NCI-H2171 (cell line): ENCODE measurements at regions not wholly inside any gene's neighbourhood (a gene's known extent, or its start where the extent isn't known, plus 50 kb on each side); places are given as distances from the start of the nearest gene placed in this dataset.

Experiments
- DNase-seq: peaks from one replicate; lab custom pipeline; 2025; lab: John Stamatoyannopoulos, UW

GRCh38 chr10:120960725-120961124 is 109.6 kb downstream of the WDR11 start:
- no peak for DNase-seq

GRCh38 chr10:120961795-120962755 is 110.9 kb downstream of the WDR11 start:
- DNase-seq, result no peak

DNA sequence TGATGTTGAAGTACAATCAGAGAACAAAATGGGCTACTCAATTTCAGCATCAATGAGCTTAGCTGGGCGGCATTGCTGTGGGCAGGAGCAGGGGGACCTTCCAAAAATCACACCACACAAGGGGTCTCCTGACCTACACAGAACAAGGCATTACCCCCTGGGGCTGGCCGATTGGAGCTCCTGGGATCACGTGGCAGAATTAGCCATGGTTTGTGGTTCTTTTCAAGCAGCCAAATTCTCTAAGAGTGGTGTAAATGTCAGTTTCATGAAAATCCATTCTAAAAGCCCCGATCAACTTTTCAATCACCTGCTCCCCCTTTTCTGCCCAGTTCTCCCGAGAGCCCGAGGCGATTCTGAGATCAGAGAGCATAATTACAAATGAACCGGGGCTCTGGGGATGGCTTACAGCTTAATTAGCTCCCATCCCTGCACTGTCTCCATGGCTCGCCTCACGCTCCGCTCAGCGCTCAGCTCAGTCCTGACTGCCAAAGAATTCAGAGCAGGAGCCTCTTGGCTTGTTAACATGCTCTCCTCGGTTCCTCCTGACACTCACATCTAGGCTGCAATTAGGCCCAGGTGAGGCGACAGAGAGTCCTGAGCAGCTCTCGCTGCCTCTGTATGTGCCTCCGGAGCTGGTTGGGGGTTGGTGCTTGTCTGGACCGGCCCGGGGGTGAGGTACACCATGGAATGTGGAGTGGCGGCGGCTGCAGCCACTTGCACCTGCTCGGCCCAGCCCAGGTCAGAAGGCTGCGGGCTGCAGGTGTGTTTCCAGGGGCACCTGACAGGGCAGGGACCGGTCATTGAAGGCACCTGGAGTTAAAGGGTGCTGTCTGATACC is 111.8 kb downstream of the WDR11 start:
- no peak for DNase-seq

DNA sequence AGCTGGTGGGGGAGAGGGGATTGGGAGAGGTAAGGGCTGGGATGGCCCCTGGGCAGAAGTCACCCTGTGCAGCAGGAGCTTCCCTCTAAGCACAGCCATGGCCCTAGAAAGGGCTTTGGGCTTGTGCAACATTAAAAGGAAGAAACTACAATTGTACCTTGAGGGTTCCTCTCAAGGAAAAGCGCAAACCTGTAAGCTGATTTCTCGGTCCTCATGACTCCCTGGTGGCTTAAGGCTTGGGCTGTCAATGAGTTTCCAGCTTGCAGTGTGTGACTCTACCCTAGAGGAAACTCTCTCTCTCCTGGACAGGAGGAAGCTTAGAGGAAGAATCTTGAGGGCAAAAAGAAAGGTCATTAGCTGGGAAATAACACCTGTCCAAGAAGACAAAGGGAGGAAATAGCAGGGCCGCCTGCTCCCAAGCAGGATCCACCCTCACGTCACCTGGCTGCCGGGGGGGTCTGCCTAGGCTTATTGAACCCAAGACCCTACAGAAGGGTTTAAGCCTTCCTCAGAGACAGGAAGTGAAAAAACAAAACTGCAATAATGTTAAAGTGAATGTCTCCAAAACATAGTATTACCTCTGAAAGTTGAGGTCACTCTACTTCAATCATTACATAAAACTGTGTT is 112.5 kb downstream of the WDR11 start:
- DNase-seq, result no peak

DNA sequence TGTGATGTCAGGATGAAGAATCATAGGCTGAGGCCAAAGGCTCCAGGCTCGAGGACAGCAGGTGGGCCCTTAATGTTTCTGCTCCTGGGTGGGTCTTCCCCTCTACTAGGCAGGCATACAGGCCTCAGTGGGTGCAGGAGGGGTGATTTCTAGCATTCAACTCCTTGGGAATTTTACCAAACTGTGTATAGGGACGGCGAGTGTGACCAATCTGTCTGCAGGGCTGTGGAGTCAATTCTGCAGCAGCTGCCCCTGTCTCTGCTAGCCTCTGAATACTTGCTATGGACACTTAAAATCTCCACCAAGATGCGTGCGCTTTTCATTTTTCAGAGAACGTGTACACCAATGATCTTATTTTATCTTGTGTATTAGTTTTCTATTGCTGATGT is 115.5 kb downstream of the WDR11 start:
- no peak for DNase-seq

DNA sequence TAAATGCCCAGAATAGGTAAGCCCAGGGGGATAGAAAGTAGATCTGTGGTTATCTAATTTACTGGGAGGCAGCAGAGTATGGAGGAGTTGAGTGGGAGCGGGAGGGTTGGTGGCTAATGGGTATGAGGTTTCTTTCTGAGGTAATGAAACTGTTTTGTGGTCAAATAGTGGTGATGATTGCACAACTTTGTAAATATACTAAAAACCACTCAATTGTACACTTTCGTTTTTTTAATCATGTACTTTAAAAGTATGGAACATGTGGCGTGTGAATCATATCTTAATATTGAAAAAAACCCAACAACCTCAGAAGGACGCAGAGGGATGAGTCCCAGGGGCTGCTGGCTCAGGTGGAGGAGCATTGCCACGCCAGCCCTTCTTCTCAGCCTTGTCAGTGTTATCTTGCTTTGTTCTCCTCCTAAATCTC is 118.1 kb downstream of the WDR11 start:
- no peak for DNase-seq

DNA sequence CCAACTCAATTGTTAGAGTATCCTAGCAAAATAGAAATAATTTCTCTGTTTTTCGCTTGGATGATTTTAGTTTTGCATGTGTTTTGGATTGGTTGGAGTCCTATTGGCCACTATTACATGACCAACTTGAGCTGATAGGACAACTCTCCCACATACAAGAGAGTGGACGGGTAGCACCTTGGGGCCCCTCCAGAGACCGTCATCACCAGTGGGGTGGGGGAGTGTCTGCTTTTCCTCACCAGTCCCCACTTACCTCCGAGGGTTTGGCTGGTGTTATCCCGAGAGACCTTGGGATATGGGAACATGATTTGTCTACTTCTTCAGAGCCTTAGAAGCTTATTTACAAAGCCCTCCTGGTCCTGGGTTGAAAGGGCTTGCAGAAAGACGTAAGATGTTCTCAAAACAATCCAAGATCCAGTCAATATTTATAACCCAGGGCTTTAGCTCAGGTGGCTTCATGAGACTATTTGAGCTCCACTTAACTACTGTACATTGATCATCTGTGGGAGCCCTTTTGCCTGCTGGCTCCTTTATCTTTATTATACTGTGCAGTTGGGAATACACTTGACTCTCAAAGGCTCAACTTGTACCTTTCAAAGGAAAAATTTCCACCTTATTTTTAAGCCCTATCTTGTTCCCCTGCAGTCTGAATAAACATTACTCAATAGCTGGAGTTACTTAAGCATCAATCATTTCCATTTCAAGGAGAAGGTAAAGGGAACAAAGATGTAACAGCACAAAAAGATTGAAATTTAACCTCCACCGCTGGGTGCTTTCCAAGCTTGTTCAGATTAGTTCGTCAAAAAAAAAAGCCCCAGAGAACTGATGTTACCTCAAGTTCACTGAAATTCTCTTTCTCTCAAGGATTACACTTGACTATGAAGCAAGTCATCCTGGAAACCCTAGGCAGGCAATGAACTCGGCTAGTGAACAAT is 119.7 kb downstream of the WDR11 start:
- no peak for DNase-seq

DNA sequence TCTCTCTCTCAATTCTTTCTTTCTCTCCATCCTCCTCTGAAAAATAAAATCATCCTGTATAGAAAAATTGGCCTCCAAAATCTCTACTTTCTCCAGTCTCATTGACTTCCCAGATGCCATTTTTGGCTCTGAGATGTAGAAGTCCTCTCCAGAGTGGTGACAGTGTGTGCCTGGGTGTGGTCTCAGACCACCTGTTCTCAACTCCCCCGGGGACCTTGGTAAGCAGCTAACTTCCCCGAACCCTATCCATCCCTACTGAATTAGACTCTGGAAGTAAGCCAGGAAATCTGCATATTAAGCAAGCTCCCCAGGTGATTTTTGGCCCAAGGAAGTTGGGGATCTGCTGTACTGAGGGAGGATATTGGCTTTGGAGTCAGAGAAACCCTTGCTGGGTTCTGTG is 120.5 kb downstream of the WDR11 start:
- peak; percentile 87 for DNase-seq

- DNase-seq, result no peak
Observed at GRCh38 chr10:120972259-120972658, 121.1 kb downstream of the WDR11 start.

DNA sequence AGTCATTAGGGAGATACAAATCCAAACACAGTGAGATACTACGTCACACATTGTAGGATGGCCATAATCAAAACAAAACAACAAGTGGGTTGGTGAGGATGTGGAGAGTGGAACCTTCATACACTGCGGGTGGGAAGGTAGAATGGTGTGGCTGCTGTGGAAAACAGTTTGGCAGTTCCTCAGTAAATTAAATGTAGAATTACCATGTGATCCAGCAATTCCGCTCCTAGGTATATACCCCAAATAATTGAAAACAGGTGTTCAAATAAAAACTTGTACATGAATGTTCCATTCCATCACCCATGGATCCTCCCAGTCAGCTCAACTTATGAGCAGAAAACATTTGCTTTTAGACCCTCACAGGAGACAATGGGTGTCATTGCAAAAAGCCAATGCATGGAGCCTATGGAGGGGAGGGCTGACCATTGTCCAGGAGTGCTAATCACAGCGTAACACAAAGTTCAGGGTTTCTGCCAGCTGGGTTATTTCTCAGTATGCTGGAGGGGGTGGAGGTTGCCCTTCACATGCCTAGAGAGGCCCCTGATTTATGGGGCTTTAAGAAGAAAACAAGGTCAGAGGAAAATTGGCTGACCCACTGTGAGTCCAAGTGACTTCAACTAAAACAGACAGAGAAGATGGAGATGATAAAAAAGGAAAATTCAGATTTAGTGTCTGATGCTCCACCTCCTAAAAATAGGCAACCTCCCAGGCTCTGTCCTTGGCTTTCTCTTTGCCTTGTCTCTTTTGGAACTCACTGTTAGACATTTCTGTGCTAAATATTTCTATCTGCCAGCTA is 124.1 kb downstream of the WDR11 start:
- no peak for DNase-seq

- no peak for DNase-seq
Observed at GRCh38 chr10:120975868-120976225, 124.7 kb downstream of the WDR11 start.

DNA sequence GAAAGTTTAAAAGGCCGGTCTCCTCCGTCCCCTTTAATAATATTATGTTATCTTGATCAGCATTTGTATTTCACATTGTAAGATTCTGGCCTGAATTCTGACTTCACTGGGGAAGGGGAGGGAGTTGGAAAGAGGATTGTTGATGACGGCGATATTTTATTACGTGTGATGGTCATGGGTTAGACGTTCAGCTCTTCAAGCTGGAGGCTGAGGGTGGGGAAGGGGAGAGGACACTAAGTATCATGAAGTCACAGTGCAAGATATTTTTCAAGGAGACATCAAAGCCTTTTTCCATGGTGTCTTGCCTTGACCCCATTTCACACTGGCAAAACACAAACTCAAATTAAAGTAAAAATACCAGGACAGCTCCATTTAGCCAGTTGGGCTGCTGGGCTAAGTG is 126.7 kb downstream of the WDR11 start:
- DNase-seq, result no peak

- no peak for DNase-seq
Observed at GRCh38 chr10:120978589-120979252, 127.6 kb downstream of the WDR11 start.

DNA sequence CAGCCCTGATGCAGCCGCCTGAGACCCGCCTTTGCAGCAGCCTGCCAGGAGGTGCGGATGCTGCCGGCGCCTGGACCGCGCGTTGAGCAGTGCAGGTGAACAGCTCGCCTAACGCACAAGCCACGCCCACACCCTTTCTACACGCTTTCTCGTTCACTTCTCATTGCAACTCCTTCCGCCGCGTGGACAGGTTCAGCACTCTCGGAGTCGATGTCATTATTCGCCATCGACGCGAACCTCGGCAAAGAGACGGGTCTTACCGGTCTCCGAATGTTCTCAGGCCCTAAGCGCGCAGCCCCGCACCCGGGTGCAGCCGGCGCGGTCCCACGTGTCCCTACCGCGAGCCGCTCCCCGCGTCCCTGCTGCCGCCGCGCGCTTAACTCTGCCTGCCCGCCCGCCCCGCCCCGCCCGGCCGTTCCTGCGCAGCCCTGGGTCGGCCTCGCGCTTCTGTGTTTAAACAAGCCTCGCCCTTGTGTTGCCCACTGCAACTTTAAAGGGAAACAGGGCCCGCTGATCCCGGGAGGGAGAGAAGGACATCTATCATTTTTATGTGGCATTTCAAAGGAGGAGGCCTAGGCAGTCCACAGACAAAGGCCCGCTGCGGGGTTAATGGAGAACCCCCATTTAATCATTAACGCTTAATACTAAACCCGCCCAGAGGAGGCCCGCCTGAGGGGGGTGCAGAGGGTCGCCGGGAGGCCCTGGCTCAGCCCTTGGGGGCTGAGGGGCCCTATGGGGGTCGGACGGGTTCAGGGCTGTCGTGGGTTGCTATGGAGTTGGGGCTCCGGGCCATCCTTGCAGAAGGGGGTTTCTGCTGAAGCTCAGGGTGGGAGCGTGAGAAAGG is 128.5 kb downstream of the WDR11 start:
- DNase-seq, result peak; percentile 79

DNA sequence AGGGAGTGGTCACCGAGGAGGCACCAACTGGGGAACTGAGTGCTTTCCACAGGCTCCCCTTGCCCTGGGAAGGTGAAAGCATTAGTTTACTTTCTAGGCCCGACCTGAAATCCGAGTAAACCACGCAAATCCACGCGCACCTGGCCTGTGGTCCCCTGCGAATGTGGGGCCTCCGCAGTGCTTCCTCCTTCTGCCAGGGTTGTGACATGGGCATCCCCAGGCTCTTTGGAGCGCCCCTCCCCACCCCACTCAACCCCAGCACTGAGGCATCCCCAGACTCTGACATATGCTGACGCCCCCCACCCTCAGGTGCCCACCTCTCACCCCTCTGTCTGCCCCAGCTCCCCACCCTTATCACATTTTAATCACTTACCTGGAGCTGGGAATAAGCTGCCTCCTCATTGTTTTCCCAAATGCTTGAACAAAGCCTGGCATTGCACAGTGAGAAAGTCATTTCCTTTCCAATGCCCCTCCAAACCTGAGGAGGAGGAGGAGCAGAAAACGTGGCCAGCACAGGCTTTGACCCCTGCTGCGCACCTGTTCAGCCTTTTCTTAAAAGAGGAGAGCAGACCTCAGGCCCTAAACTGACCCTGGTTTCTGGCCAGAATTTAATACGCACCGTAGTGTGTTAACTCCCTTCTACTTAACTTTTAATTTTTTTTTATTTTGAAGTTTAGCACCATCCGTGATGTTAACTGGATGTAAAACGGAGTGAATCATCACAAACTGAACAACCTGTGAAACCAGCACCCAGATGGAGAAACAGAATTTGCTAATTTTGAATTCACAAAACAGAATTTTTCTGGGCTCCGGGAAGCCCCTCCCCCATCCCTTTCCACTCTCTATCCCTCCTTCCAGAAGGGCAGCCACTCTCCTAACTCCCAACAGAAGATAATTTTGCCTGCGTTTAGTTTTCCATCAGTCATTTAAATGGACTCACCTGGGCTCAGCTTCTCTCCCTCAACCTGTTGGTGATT is 129.4 kb downstream of the WDR11 start:
- DNase-seq, result no peak

- no peak for DNase-seq
Observed at GRCh38 chr10:120981601-120982391, 130.6 kb downstream of the WDR11 start.

DNA sequence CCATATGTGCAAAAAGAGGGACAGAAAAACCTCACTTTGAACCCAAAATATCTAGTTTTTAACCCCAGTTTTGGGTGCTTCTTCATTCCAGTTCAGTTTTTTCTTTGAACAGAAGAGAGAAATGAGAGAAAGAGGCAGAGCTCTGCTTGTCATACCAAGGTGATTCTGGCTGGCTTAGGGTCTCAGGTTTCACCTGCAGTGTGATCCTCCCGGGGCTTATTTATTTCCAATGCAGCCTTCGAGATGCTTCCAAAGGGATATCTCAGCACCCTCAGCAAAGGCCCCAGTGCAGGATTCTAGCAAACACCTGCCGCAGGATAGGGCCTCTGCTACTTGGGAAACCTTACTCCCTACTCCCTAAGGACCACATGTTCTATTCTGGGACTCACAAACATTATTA is 131.3 kb downstream of the WDR11 start:
- DNase-seq, result peak; percentile 30
